ENCODE measurements at regions not wholly inside any gene's neighbourhood (a gene's known extent, or its start where the extent isn't known, plus 50 kb on each side); places are given as distances from the start of the nearest gene placed in this dataset.

DNA sequence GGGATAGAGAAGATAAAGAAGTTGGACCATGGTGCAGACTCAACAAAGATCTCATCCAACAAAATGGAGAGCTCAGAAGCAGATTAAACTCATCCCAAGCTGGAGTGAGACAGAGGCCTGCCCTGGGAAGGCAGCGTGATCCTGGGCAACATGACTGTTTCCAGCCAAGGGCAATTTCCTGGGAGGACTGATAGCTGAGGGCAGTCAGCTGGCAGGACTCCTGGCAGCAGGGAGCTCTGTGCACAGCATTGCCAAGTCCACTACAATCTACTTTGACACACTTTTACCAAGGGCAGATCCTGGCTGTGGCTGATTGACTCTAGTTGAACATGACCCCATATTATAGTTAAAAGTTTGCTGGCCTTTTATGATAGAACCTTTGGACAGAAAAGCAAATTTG is 357.3 kb upstream of the RASGEF1B start:
- POLR2A ChIA-PET = no interaction called here
- H3K4me1 ChIP-seq (ENCODE audit: control insufficient read depth, insufficient read depth, low read length) = no peaks in the 10 kb centered on the region
- no TSS peak for BruUV-seq (replicated peaks)
- H3K4me3 ChIP-seq (ENCODE audit: low read depth in 2 of 2, low read length in 2 of 2) = no peak overlapping the region
- DNase-seq (ENCODE audit: low read depth, low spot score) (no peak), ATAC-seq (no peak)
- no peaks in the 10 kb centered on the region for H3K36me3 ChIP-seq (ENCODE audit: control insufficient read depth, insufficient read depth, low read length)
- H3K9me3 ChIP-seq (ENCODE audit: control insufficient read depth, insufficient read depth, low read depth, low read length) = no peaks in the 10 kb centered on the region
- H3K27me3 ChIP-seq (ENCODE audit: control insufficient read depth, insufficient read depth, low read length) = no peaks in the 10 kb centered on the region
- H3K27ac ChIP-seq (ENCODE audit: low read length) = no peak overlapping the region
- TF ChIP-seq POLR2AphosphoS5 (IDR thresholded peaks at IDR 0.05; ENCODE audit: low read depth, low read length) = no peak
- TF ChIP-seq, protein P1, sequence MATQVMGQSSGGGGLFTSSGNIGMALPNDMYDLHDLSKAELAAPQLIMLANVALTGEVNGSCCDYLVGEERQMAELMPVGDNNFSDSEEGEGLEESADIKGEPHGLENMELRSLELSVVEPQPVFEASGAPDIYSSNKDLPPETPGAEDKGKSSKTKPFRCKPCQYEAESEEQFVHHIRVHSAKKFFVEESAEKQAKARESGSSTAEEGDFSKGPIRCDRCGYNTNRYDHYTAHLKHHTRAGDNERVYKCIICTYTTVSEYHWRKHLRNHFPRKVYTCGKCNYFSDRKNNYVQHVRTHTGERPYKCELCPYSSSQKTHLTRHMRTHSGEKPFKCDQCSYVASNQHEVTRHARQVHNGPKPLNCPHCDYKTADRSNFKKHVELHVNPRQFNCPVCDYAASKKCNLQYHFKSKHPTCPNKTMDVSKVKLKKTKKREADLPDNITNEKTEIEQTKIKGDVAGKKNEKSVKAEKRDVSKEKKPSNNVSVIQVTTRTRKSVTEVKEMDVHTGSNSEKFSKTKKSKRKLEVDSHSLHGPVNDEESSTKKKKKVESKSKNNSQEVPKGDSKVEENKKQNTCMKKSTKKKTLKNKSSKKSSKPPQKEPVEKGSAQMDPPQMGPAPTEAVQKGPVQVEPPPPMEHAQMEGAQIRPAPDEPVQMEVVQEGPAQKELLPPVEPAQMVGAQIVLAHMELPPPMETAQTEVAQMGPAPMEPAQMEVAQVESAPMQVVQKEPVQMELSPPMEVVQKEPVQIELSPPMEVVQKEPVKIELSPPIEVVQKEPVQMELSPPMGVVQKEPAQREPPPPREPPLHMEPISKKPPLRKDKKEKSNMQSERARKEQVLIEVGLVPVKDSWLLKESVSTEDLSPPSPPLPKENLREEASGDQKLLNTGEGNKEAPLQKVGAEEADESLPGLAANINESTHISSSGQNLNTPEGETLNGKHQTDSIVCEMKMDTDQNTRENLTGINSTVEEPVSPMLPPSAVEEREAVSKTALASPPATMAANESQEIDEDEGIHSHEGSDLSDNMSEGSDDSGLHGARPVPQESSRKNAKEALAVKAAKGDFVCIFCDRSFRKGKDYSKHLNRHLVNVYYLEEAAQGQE (IDR thresholded peaks at IDR 0.05; ENCODE audit: insufficient read depth in 1 of 2, low read depth in 2 of 2, low read length in 1 of 2) = no peak
- TF ChIP-seq, protein P2, sequence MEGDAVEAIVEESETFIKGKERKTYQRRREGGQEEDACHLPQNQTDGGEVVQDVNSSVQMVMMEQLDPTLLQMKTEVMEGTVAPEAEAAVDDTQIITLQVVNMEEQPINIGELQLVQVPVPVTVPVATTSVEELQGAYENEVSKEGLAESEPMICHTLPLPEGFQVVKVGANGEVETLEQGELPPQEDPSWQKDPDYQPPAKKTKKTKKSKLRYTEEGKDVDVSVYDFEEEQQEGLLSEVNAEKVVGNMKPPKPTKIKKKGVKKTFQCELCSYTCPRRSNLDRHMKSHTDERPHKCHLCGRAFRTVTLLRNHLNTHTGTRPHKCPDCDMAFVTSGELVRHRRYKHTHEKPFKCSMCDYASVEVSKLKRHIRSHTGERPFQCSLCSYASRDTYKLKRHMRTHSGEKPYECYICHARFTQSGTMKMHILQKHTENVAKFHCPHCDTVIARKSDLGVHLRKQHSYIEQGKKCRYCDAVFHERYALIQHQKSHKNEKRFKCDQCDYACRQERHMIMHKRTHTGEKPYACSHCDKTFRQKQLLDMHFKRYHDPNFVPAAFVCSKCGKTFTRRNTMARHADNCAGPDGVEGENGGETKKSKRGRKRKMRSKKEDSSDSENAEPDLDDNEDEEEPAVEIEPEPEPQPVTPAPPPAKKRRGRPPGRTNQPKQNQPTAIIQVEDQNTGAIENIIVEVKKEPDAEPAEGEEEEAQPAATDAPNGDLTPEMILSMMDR (IDR thresholded peaks at IDR 0.05) = no peak
- no peak for TF ChIP-seq TCF7L2 (IDR thresholded peaks at IDR 0.05; ENCODE audit: low read depth, low read length)
- no peak for TF ChIP-seq SIN3A (IDR thresholded peaks at IDR 0.05; ENCODE audit: borderline replicate concordance, insufficient read depth, low read depth, low read length)
- intact Hi-C loops (cut with micrococcal nuclease; ENCODE audit: unreplicated experiment) (no loop called here), in situ Hi-C loops (cut with HindIII; ENCODE audit: low pct_unique_long_range_greater_than_20kb, low sequenced_read_pairs) (no loop called here)
- CTCF ChIA-PET = no interaction called here

DNA sequence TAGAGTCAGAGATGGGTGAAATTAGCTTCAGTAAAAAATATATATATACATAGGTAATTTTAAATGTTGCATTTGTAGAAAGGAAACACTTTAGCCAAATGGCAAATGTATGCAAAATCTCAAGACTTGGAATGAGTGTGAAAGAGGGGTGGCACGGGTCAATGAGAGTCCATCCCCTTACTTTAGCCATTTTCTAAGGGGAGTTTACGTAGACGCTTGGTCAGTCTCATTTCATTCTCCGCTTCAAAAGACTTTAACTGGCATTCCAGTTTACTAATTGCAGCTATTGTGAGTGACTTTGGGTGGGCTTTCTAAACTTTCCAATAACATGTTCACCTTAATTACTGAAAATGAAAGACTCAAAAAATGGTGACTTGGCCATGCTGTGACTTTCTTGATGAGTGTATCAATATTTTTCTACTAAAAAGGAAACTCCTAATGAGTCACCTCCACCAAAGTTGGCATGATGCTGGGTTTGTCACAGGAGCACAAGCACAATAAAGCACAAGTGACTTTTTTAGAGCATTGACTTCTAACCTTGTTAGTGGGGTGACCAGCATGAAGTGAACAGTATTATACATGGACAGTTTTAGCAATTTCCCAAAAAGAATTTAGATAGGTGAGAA is 356.0 kb upstream of the RASGEF1B start:
- no peaks in the 10 kb centered on the region for H3K27me3 ChIP-seq (ENCODE audit: control insufficient read depth, insufficient read depth, low read length)
- TF ChIP-seq SIN3A (IDR thresholded peaks at IDR 0.05; ENCODE audit: borderline replicate concordance, insufficient read depth, low read depth, low read length) (no peak), POLR2AphosphoS5 (IDR thresholded peaks at IDR 0.05; ENCODE audit: low read depth, low read length) (no peak), TCF7L2 (IDR thresholded peaks at IDR 0.05; ENCODE audit: low read depth, low read length) (no peak)
- TF ChIP-seq, protein P2 (IDR thresholded peaks at IDR 0.05) = no peak
- TF ChIP-seq, protein P1 (IDR thresholded peaks at IDR 0.05; ENCODE audit: insufficient read depth in 1 of 2, low read depth in 2 of 2, low read length in 1 of 2) = no peak
- DNase-seq (ENCODE audit: low read depth, low spot score) (no peak), ATAC-seq (no peak)
- no peaks in the 10 kb centered on the region for H3K36me3 ChIP-seq (ENCODE audit: control insufficient read depth, insufficient read depth, low read length)
- H3K4me3 ChIP-seq (ENCODE audit: low read depth in 2 of 2, low read length in 2 of 2) = no peak overlapping the region
- ChIA-PET POLR2A (no interaction called here), CTCF (no interaction called here)
- no peaks in the 10 kb centered on the region for H3K4me1 ChIP-seq (ENCODE audit: control insufficient read depth, insufficient read depth, low read length)
- BruUV-seq (replicated peaks) = no TSS peak
- intact Hi-C loops (cut with micrococcal nuclease; ENCODE audit: unreplicated experiment) = no loop called here
- no peaks in the 10 kb centered on the region for H3K9me3 ChIP-seq (ENCODE audit: control insufficient read depth, insufficient read depth, low read depth, low read length)
- in situ Hi-C loops (cut with HindIII; ENCODE audit: low pct_unique_long_range_greater_than_20kb, low sequenced_read_pairs) = no loop called here
- no peak overlapping the region for H3K27ac ChIP-seq (ENCODE audit: low read length)

Data from Panc1 (cell line).